BE2C (cell line): ENCODE measurements at regions not wholly inside any gene's neighbourhood (a gene's known extent, or its start where the extent isn't known, plus 50 kb on each side); places are given as distances from the start of the nearest gene placed in this dataset.

Source experiments
- DNase-seq: peaks from one replicate; pipeline ENCODE4 v3.0.0-alpha.2; 2020
- H3K27me3 ChIP-seq: fragments of 250-450 bp; sonication (Bioruptor Pico); 2 replicates; pipeline ENCODE4 v1.5.1; 2020; ENCODE audit warnings: mild to moderate bottlenecking
- H3K36me3 ChIP-seq: fragments of 250-450 bp; sonication (Bioruptor Pico); 2 replicates; pipeline ENCODE4 v1.5.1; 2020; ENCODE audit warnings: mild to moderate bottlenecking
- H3K4me1 ChIP-seq: fragments of 250-450 bp; sonication (Bioruptor Pico); 2 replicates; pipeline ENCODE4 v1.5.1; 2020
- H3K4me3 ChIP-seq: 2 replicates; pipeline ENCODE4 v1.5.1; 2011; ENCODE audit warnings: low read depth, low read length
- H3K9me3 ChIP-seq: fragments of 250-450 bp; sonication (Bioruptor Pico); 2 replicates; pipeline ENCODE4 v1.5.1; 2020
- CTCF ChIP-seq: IDR thresholded peaks from 2 replicates; pipeline ENCODE4 v1.5.1; 2012; ENCODE audit warnings: mild to moderate bottlenecking, low read depth, low read length

GRCh38 chr4:28730304-28730703 is 1869.7 kb downstream of the STIM2 start:
- TF ChIP-seq CTCF, result 0 out of 2 replicates have a peak, but pooled peaks have one; percentile 16
- H3K4me1 ChIP-seq, result no peaks in the 10 kb centered on the region
- DNase-seq, result no peak
- no peak overlapping the region for H3K4me3 ChIP-seq
- no peaks in the 10 kb centered on the region for H3K27me3 ChIP-seq
- H3K9me3 ChIP-seq, result no peaks in the 10 kb centered on the region
- no peaks in the 10 kb centered on the region for H3K36me3 ChIP-seq

- no peaks in the 10 kb centered on the region for H3K4me1 ChIP-seq
- H3K9me3 ChIP-seq, result no peaks in the 10 kb centered on the region
- no peak for TF ChIP-seq CTCF
- no peaks in the 10 kb centered on the region for H3K27me3 ChIP-seq
- DNase-seq, result no peak
- H3K4me3 ChIP-seq, result no peak overlapping the region
- H3K36me3 ChIP-seq, result no peaks in the 10 kb centered on the region
Observed at GRCh38 chr4:28744066-28744465, 1883.4 kb downstream of the STIM2 start.

GRCh38 chr4:28754376-28754775 is 1893.7 kb downstream of the STIM2 start:
- Histone ChIP-seq H3K4me3 (no peak overlapping the region), H3K27me3 (no peaks in the 10 kb centered on the region), H3K36me3 (no peaks in the 10 kb centered on the region), H3K9me3 (no peaks in the 10 kb centered on the region), H3K4me1 (no peaks in the 10 kb centered on the region; the same call in 1 of the 2 replicates)
- no peak for TF ChIP-seq CTCF
- no peak for DNase-seq

GRCh38 chr4:28755081-28755480 is 1894.4 kb downstream of the STIM2 start:
- DNase-seq, result no peak
- no peak for TF ChIP-seq CTCF
- no peaks in the 10 kb centered on the region; the same call in 1 of the 2 replicates for H3K4me1 ChIP-seq
- no peak overlapping the region for H3K4me3 ChIP-seq
- no peaks in the 10 kb centered on the region for H3K36me3 ChIP-seq
- no peaks in the 10 kb centered on the region for H3K27me3 ChIP-seq
- no peaks in the 10 kb centered on the region for H3K9me3 ChIP-seq

GRCh38 chr4:28759064-28759463 is 1898.4 kb downstream of the STIM2 start:
- TF ChIP-seq CTCF, result no peak
- no peak for DNase-seq
- no peaks in the 10 kb centered on the region; the same call in 1 of the 2 replicates for H3K4me1 ChIP-seq
- no peaks in the 10 kb centered on the region for H3K9me3 ChIP-seq
- no peak overlapping the region for H3K4me3 ChIP-seq
- H3K27me3 ChIP-seq, result no peaks in the 10 kb centered on the region
- H3K36me3 ChIP-seq, result no peaks in the 10 kb centered on the region

GRCh38 chr4:28760003-28760402 is 1899.4 kb downstream of the STIM2 start:
- Histone ChIP-seq H3K9me3 (no peaks in the 10 kb centered on the region), H3K27me3 (no peaks in the 10 kb centered on the region), H3K36me3 (no peaks in the 10 kb centered on the region), H3K4me3 (no peak overlapping the region), H3K4me1 (no peaks in the 10 kb centered on the region)
- no peak for DNase-seq
- no peak for TF ChIP-seq CTCF
